HG02588 (cell line): ENCODE measurements at regions not wholly inside any gene's neighbourhood (a gene's known extent, or its start where the extent isn't known, plus 50 kb on each side); places are given as distances from the start of the nearest gene placed in this dataset.
"Not testable (repeated sequence)": the region's sequence is repeated elsewhere in the genome, so short reads cannot be mapped to it uniquely, and the experiment has no call there.

Experiments
- ATAC-seq: cut with Tn5 transposase; IDR thresholded peaks from one replicate; pipeline ENCODE4 v1.9.1; 2021; ENCODE audit warnings: mild to moderate bottlenecking, moderate library complexity; ENCODE audit not compliant: unreplicated experiment

GRCh38 chr4:159410076-159410777, 307.3 kb downstream of the RAPGEF2 start:
- ATAC-seq: no peak

DNA sequence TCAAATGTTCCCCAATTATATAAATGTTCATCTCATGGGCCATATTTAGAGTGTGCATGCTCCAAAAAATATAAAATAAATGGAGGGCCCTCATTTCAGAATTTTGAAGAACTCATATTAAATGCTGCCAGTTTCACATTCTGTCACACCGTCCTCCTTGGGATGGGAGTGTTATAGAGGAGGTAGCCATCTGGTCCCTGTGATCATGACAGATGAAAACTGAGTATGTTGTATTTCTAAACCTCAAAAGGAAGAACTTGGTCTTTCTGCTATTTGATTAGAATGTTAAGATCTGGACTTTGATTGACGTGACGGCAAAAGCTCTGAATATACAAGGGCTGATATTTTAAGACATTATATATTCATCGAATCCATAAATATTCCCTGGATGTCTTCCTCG, 308.0 kb downstream of the RAPGEF2 start:
- no peak for ATAC-seq

DNA sequence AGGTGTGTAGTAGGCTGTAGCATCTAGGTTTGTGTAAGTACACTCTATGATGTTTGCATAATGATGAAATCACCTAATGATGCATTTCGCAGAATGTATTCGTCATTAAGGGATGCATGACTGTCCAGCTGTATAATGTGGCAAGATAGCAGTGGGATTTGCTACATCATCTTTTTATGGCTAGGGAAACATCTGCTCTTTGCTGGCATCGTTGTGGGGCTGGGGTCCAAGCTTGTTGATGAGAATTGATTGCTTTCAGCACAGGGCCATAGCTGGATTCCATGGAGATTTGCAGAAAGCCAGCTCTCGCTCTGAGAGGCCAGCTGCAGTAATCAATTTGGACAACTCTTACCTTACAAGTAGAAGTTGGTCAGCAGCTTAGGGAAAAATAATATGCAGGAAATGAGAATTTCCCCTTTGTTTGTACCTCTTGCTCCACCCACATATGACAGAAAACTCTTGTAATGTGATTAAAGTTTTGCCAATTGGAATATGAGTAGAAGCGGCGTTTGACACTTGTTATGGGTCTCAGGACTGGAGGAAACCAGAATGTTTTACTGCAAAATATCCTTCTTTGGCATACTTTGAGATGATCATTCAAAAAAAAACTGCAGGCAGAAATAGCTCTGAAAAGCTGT, 310.5 kb downstream of the RAPGEF2 start:
- ATAC-seq: no peak

GRCh38 chr4:159414305-159414704, 311.4 kb downstream of the RAPGEF2 start:
- no peak for ATAC-seq

- no peak for ATAC-seq
These were observed 313.2 kb downstream of the RAPGEF2 start for GRCh38 chr4:159416073-159416472.

DNA sequence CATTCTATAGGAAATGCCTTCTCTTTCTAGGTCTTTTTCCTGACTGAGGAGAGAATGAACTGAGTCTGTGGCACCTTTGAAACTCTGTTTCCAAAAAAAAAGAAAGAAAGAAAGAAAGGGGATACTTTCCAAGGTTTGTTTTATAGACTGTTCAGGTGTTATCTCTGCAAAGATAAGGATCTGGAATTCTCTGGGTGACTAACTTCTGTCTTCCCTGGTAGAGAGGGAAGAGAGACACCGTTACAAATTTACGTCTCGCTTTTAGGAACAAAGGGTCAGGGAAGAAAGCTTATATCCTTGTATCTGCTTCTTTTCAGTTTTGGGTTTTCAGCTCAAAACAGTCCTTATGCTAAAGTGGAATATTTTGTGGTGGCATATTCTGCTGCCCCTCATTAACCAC, 314.1 kb downstream of the RAPGEF2 start:
- no peak for ATAC-seq

DNA sequence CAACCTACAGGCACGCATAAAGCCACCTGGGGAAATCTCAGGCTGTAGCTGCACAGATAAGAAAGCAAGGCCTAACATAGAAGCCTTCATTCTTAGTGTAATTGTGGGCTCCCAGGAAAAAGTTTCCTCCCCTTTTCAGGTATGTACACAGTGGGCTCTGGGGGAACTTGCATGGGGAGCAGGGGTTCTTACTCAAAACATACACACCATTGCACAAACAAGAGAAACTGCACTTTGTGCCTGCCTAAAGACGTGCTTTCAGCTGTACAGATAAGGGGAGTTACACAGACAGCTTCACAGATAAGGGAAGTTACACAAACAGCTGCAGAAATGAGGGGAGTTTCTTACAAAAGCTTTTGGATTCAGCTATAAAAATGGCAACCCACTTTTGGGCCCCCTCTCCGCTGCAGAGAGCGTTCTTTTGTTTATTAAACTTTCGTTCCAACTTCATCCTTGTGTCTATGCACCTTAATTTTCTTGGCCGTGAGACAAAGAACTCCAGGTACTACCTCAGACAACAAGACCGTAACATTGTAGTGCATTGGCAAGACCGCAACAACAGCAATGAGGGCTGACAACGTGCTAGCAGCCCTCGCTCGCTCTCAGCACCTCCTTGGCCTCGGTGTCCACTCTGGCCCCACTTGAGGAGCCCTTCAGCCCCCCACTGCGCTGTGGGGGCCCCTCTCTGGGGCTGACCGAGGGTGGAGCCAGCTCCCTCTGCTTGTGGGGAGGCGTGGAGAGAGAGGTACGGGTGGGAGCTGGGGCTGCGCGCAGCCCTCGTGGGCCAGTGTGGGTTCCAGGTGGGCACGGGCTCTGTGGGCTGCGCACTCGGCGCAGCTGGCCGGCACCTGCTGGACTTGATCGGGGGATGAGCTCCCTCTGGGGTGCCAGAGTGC, 317.5 kb downstream of the RAPGEF2 start:
- ATAC-seq: no peak

- ATAC-seq: not testable (repeated sequence)
These were observed 318.2 kb downstream of the RAPGEF2 start for GRCh38 chr4:159421058-159421419.

GRCh38 chr4:159422019-159422418, 319.1 kb downstream of the RAPGEF2 start:
- no peak for ATAC-seq

- ATAC-seq: no peak
These were observed 319.7 kb downstream of the RAPGEF2 start for GRCh38 chr4:159422626-159423025.

DNA sequence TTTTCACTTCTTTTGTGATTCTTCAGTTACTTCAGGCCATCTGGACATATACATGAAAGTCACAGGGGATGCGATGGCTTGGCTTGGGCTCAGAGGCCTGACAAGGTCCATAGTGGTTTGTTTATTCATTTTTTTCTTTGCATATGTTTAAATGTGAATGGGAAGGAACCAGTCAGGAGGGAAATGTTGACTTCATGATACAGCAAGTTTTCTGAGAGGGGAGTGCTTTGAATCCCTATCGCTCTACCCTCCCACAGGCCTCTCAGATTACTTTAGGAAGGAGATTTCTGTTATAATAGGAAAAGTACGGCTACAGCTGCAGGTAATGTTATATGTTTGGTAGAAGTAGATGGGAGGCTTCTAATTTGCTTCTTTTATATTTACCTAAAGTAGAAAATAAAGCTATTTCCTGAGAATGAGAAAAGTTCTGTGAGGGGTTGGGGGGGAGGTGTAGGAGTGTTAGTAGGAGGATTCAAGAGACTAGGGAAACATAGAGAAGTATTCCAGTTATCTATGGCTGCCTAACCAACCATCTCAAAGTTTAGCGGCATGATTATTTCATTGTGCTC, 322.9 kb downstream of the RAPGEF2 start:
- ATAC-seq: no peak

GRCh38 chr4:159428293-159428692, 325.4 kb downstream of the RAPGEF2 start:
- ATAC-seq: no peak

- ATAC-seq: no peak
These were observed 326.3 kb downstream of the RAPGEF2 start for GRCh38 chr4:159428975-159429692.

DNA sequence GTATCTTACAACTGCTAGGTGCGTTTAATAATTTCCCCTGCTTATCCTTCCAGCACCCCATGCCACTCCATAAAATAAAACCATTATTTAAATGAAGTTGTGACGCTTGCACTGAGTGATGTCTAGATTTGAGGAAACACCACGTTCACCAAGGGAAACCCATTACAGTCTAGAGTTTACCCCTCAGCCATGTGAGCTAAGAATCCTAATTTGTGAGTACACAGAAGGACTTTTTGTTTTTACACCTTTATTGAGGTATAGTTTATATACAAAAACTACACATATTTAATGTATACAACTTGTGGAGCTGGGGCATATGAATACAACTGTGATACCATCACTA, 326.8 kb downstream of the RAPGEF2 start:
- ATAC-seq: no peak

- ATAC-seq: no peak
These were observed 328.0 kb downstream of the RAPGEF2 start for GRCh38 chr4:159430896-159431295.

GRCh38 chr4:159432436-159432835, 329.6 kb downstream of the RAPGEF2 start:
- no peak for ATAC-seq

- no peak for ATAC-seq
These were observed 330.5 kb downstream of the RAPGEF2 start for GRCh38 chr4:159433337-159433736.

DNA sequence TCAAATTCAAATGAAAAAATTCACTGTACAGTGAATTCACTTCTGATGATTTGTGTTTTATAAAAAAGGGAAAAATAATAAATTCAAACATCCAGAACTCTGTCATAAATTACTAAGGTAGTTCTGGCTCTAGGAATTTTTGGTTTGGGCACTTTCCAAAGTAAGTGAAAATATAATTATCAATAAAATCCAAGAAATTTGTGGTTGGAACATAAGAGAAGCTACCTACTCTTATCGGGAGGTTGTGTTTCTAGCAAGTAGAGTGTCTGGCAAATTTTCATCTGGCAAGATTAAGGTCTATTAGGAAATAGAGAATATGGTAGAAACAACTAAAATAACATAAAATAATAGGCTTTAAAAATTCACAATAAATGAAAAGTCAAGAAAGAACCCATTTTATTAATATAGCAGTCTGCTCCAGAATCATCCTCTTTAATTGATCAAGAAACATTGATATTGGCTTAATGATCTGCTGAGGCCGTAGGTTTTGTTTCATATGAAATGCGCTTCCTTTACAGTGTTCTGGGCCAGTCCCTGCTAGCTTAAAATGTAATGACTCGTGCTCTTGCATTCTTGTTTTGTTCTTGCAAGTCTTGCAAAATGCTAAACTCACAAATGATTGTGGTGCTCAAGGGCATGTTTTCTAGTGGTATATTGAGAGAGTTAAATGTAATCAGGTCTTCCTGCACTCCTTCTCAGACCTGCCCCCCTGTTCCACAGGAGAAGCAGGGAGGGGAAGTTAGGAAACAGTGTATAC, 331.4 kb downstream of the RAPGEF2 start:
- no peak for ATAC-seq

- ATAC-seq: no peak
These were observed 332.0 kb downstream of the RAPGEF2 start for GRCh38 chr4:159434871-159435241.

DNA sequence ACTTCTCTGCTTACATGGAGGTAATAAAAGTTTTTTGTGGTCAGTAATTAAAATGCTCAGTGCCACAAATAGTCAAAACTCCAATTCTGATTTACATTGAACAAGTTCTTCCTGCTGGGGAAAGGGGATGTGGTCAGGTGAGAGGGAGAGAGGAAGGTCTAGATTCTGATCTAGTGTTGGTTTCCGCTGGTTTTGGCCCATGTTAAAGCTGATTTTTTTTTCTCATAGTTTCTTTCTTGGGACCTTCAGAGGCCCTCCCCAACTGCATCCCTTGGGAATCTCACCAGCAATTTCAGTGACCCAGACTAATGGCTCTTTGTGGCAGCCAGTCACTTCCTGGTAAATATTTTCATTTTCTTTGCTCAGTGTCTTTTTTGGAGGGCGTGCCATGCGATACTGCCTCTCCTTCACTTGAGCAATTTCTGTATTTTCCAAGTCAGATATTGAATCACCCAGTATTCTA, 332.7 kb downstream of the RAPGEF2 start:
- ATAC-seq: no peak
